SK-N-SH treated with all-trans-retinoic acid at 6 μM for 48 hours (cell line): ENCODE measurements at regions not wholly inside any gene's neighbourhood (a gene's known extent, or its start where the extent isn't known, plus 50 kb on each side); places are given as distances from the start of the nearest gene placed in this dataset.

ENCODE experiments used
- ARNTL ChIP-seq: fragments of 450-650 bp; formaldehyde crosslinking; IDR thresholded peaks from 2 replicates; pipeline ENCODE4 v1.5.0; 2020; ENCODE audit warnings: low read depth, mild to moderate bottlenecking, moderate library complexity, borderline replicate concordance
- CSDC2 ChIP-seq: fragments of 250-450 bp; sonication (Bioruptor Pico); IDR thresholded peaks from 2 replicates; pipeline ENCODE4 v1.5.0; 2020; ENCODE audit warnings: mild to moderate bottlenecking, moderate library complexity
- GLIS3 ChIP-seq: fragments of 250-450 bp; sonication (Bioruptor Pico); IDR thresholded peaks from 2 replicates; pipeline ENCODE4 v1.5.0; 2020; ENCODE audit warnings: mild to moderate bottlenecking, moderate library complexity
- RARB ChIP-seq: fragments of 250-450 bp; sonication (Bioruptor Pico); IDR thresholded peaks from 2 replicates; pipeline ENCODE4 v1.8.0; 2021; ENCODE audit warnings: mild to moderate bottlenecking, moderate library complexity
- SNAI2 ChIP-seq: fragments of 250-450 bp; sonication (Bioruptor Pico); IDR thresholded peaks from 2 replicates; pipeline ENCODE4 v1.5.0; 2020; ENCODE audit warnings: mild to moderate bottlenecking, moderate library complexity
- TCF4 ChIP-seq: fragments of 250-450 bp; sonication (Bioruptor Pico); IDR thresholded peaks from 2 replicates; pipeline ENCODE4 v1.8.0; 2021; ENCODE audit warnings: mild to moderate bottlenecking, moderate library complexity, borderline replicate concordance
- ZFP30 ChIP-seq: fragments of 450-650 bp; formaldehyde crosslinking; IDR thresholded peaks from 2 replicates; pipeline ENCODE4 v1.5.0; 2022; ENCODE audit warnings: mild to moderate bottlenecking, moderate library complexity
- ZNF565 ChIP-seq: fragments of 450-650 bp; formaldehyde crosslinking; conservative IDR thresholded peaks from 2 replicates; pipeline ENCODE4 v1.5.0; 2020; ENCODE audit warnings: low read depth, mild to moderate bottlenecking, moderate library complexity
- ZNF70 ChIP-seq: fragments of 450-650 bp; formaldehyde crosslinking; IDR thresholded peaks from 2 replicates; pipeline ENCODE4 v1.5.0; 2020; ENCODE audit warnings: mild to moderate bottlenecking, moderate library complexity
- ZNF8 ChIP-seq: fragments of 450-650 bp; formaldehyde crosslinking; IDR thresholded peaks from 2 replicates; pipeline ENCODE4 v1.5.0; 2020; ENCODE audit warnings: mild to moderate bottlenecking, moderate library complexity
- TF ChIP-seq, protein P1 (sequence below): fragments of 250-450 bp; sonication (Bioruptor Pico); IDR thresholded peaks from 2 replicates; pipeline ENCODE4 v1.8.0; 2020; ENCODE audit warnings: mild to moderate bottlenecking, moderate library complexity, borderline replicate concordance
- TF ChIP-seq, protein P2 (sequence below): fragments of 250-450 bp; sonication (Bioruptor Pico); IDR thresholded peaks from 2 replicates; pipeline ENCODE4 v1.5.1; 2021; ENCODE audit warnings: mild to moderate bottlenecking, moderate library complexity

GRCh38 chr9:14529629-14530028 is 163.6 kb downstream of the ZDHHC21 start:
- TF ChIP-seq GLIS3 (CRISPR knock-in tag) (no peak), ZNF8 (no peak), CSDC2 (no peak), ARNTL (CRISPR knock-in tag) (no peak), ZNF565 (CRISPR knock-in tag) (no peak), TCF4 (no peak), SNAI2 (CRISPR knock-in tag) (no peak), ZNF70 (CRISPR knock-in tag) (no peak), ZFP30 (CRISPR knock-in tag) (no peak), RARB (CRISPR knock-in tag) (no peak)
- TF ChIP-seq, protein P1, sequence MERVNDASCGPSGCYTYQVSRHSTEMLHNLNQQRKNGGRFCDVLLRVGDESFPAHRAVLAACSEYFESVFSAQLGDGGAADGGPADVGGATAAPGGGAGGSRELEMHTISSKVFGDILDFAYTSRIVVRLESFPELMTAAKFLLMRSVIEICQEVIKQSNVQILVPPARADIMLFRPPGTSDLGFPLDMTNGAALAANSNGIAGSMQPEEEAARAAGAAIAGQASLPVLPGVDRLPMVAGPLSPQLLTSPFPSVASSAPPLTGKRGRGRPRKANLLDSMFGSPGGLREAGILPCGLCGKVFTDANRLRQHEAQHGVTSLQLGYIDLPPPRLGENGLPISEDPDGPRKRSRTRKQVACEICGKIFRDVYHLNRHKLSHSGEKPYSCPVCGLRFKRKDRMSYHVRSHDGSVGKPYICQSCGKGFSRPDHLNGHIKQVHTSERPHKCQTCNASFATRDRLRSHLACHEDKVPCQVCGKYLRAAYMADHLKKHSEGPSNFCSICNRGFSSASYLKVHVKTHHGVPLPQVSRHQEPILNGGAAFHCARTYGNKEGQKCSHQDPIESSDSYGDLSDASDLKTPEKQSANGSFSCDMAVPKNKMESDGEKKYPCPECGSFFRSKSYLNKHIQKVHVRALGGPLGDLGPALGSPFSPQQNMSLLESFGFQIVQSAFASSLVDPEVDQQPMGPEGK = no peak
- TF ChIP-seq, protein P2, sequence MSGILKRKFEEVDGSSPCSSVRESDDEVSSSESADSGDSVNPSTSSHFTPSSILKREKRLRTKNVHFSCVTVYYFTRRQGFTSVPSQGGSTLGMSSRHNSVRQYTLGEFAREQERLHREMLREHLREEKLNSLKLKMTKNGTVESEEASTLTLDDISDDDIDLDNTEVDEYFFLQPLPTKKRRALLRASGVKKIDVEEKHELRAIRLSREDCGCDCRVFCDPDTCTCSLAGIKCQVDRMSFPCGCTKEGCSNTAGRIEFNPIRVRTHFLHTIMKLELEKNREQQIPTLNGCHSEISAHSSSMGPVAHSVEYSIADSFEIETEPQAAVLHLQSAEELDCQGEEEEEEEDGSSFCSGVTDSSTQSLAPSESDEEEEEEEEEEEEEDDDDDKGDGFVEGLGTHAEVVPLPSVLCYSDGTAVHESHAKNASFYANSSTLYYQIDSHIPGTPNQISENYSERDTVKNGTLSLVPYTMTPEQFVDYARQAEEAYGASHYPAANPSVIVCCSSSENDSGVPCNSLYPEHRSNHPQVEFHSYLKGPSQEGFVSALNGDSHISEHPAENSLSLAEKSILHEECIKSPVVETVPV (CRISPR knock-in tag) = no peak
